CD4-positive, CD25-positive, alpha-beta regulatory T cell (primary cell): ENCODE measurements at regions not wholly inside any gene's neighbourhood (a gene's known extent, or its start where the extent isn't known, plus 50 kb on each side); places are given as distances from the start of the nearest gene placed in this dataset.

Experiments
- ATAC-seq, 2 donors: fragments of 150-1000 bp; cut with Tn5 transposase; one replicate each; pipeline ENCODE4 v1.10.0; 2021; ENCODE audit warnings: low read depth in 2 of 2, moderate number of reproducible peaks in 2 of 2, moderate library complexity in 1 of 2
- DNase-seq, 3 donors: peaks; one replicate each; pipeline versions ENCODE4 v3.0.0 to v3.0.0-alpha.2; 2012 to 2022; ENCODE audit warnings: mixed read lengths in 1 of 3
- H3K27ac ChIP-seq: one replicate; pipeline ENCODE4 v1.7.0; 2013; ENCODE audit warnings: mild to moderate bottlenecking, low read length; ENCODE audit not compliant: insufficient read depth, poor library complexity, severe bottlenecking
- H3K27me3 ChIP-seq: one replicate; pipeline ENCODE4 v1.7.0; 2013; ENCODE audit warnings: low read length; ENCODE audit not compliant: control insufficient read depth, insufficient read depth
- H3K36me3 ChIP-seq: one replicate; pipeline ENCODE4 v1.7.0; 2013; ENCODE audit warnings: mild to moderate bottlenecking, low read length, moderate library complexity; ENCODE audit not compliant: control insufficient read depth, insufficient read depth
- H3K4me1 ChIP-seq: 2 replicates; pipeline ENCODE4 v1.7.0; 2013; ENCODE audit warnings: mild to moderate bottlenecking, low read length; ENCODE audit not compliant: insufficient read depth, control insufficient read depth, poor library complexity, severe bottlenecking
- H3K4me3 ChIP-seq: one replicate; pipeline ENCODE4 v1.7.0; 2013; ENCODE audit warnings: low read depth, mild to moderate bottlenecking, low read length, moderate library complexity
- H3K9me3 ChIP-seq, 2 experiments: 1 replicate in 1 of 2; 2 replicates in 1 of 2; pipeline ENCODE4 v1.7.0; 2013; ENCODE audit warnings: low read length in 2 of 2, mild to moderate bottlenecking in 1 of 2, moderate library complexity in 1 of 2; ENCODE audit not compliant: control insufficient read depth in 2 of 2
- H3K27ac Mint-ChIP-seq, 3 donors: one replicate each; pipeline ENCODE4 v1.8.0; 2020 to 2022; ENCODE audit warnings: mild to moderate bottlenecking in 3 of 3, mixed read lengths in 3 of 3, moderate library complexity in 2 of 3
- H3K27me3 Mint-ChIP-seq: one replicate; pipeline ENCODE4 v1.8.0; 2022; ENCODE audit warnings: mild to moderate bottlenecking, mixed read lengths
- H3K36me3 Mint-ChIP-seq: one replicate; pipeline ENCODE4 v1.8.0; 2020; ENCODE audit warnings: mixed read lengths
- H3K4me1 Mint-ChIP-seq, 4 donors: one replicate each; pipeline ENCODE4 v1.8.0; 2020 to 2022; ENCODE audit warnings: mixed read lengths in 4 of 4, mild to moderate bottlenecking in 1 of 4
- H3K4me3 Mint-ChIP-seq, 4 donors: one replicate each; pipeline ENCODE4 v1.8.0; 2020 to 2022; ENCODE audit warnings: mild to moderate bottlenecking in 4 of 4, mixed read lengths in 4 of 4, moderate library complexity in 3 of 4
- H3K9me3 Mint-ChIP-seq, 7 donors: one replicate each; pipeline ENCODE4 v1.8.0; 2020 to 2022; ENCODE audit warnings: mixed read lengths in 7 of 7, mild to moderate bottlenecking in 3 of 7, moderate library complexity in 2 of 7

GRCh38 chr4:4627111-4627510 lies 85.3 kb upstream of the STX18 start:
- peaks cover 12% of the 10 kb centered on the region for H3K36me3 Mint-ChIP-seq
- ATAC-seq = no peak

GRCh38 chr4:4625488-4625887 lies 83.6 kb upstream of the STX18 start:
- Mint-ChIP-seq H3K4me1 (peaks cover 0 to 11% (median 5%) of the 10 kb centered on the region in 4 donors), H3K36me3 (peaks cover 13% of the 10 kb centered on the region), H3K9me3 (no peaks in the 10 kb centered on the region), H3K4me3 (no peak overlapping the region), H3K27ac (no peak overlapping the region), H3K27me3 (no peaks in the 10 kb centered on the region)
- no peaks in the 10 kb centered on the region for H3K4me1 ChIP-seq
- no peaks in the 10 kb centered on the region for H3K36me3 ChIP-seq
- no peak for DNase-seq
- no peaks in the 10 kb centered on the region for H3K27me3 ChIP-seq
- H3K4me3 ChIP-seq = no peak overlapping the region
- ATAC-seq = no peak
- H3K9me3 ChIP-seq = no peaks in the 10 kb centered on the region
- no peak overlapping the region for H3K27ac ChIP-seq

More at GRCh38 chr4:4627111-4627510, 85.3 kb upstream of the STX18 start:
- Histone ChIP-seq H3K9me3 (no peaks in the 10 kb centered on the region), H3K4me3 (no peak overlapping the region), H3K4me1 (peaks cover 5% of the 10 kb centered on the region), H3K27ac (no peak overlapping the region), H3K36me3 (no peaks in the 10 kb centered on the region), H3K27me3 (no peaks in the 10 kb centered on the region)
- no peak overlapping the region for H3K27ac Mint-ChIP-seq
- H3K4me3 Mint-ChIP-seq = no peak overlapping the region
- peaks cover 7 to 18% (median 13%) of the 10 kb centered on the region in 4 donors for H3K4me1 Mint-ChIP-seq
- no peak for DNase-seq
- no peaks in the 10 kb centered on the region for H3K27me3 Mint-ChIP-seq
- no peaks in the 10 kb centered on the region for H3K9me3 Mint-ChIP-seq

GRCh38 chr4:4624276-4624897 lies 82.5 kb upstream of the STX18 start:
- Histone ChIP-seq H3K27me3 (no peaks in the 10 kb centered on the region), H3K4me1 (no peaks in the 10 kb centered on the region), H3K36me3 (no peaks in the 10 kb centered on the region), H3K4me3 (no peak overlapping the region), H3K27ac (no peak overlapping the region), H3K9me3 (no peaks in the 10 kb centered on the region)
- no peaks in the 10 kb centered on the region for H3K9me3 Mint-ChIP-seq
- H3K27me3 Mint-ChIP-seq = no peaks in the 10 kb centered on the region
- H3K4me3 Mint-ChIP-seq = no peak overlapping the region
- ATAC-seq = no peak
- peaks cover 0 to 11% (median 3%) of the 10 kb centered on the region in 4 donors for H3K4me1 Mint-ChIP-seq
- H3K27ac Mint-ChIP-seq = no peak overlapping the region
- DNase-seq = no peak
- H3K36me3 Mint-ChIP-seq = peaks cover 9% of the 10 kb centered on the region

GRCh38 chr4:4619821-4620220 lies 78.0 kb upstream of the STX18 start:
- DNase-seq (no peak), ATAC-seq (no peak)
- no peak overlapping the region for H3K4me3 Mint-ChIP-seq
- Histone ChIP-seq H3K27ac (no peak overlapping the region), H3K4me3 (no peak overlapping the region), H3K36me3 (no peaks in the 10 kb centered on the region), H3K9me3 (no peaks in the 10 kb centered on the region), H3K27me3 (no peaks in the 10 kb centered on the region), H3K4me1 (no peaks in the 10 kb centered on the region)
- no peaks in the 10 kb centered on the region for H3K27me3 Mint-ChIP-seq
- H3K4me1 Mint-ChIP-seq = no peaks in the 10 kb centered on the region
- peaks cover 15% of the 10 kb centered on the region for H3K36me3 Mint-ChIP-seq
- peaks cover 0 to 3% (median 0%) of the 10 kb centered on the region in 7 donors for H3K9me3 Mint-ChIP-seq
- no peak overlapping the region for H3K27ac Mint-ChIP-seq

GRCh38 chr4:4618847-4619246 lies 77.0 kb upstream of the STX18 start:
- no peak overlapping the region for H3K4me3 ChIP-seq
- H3K9me3 Mint-ChIP-seq = peaks cover 0 to 3% (median 0%) of the 10 kb centered on the region in 7 donors
- DNase-seq (no peak), ATAC-seq (no peak)
- H3K27ac ChIP-seq = no peak overlapping the region
- no peaks in the 10 kb centered on the region for H3K9me3 ChIP-seq
- no peak overlapping the region for H3K4me3 Mint-ChIP-seq
- H3K36me3 ChIP-seq = no peaks in the 10 kb centered on the region
- peaks cover 22% of the 10 kb centered on the region for H3K36me3 Mint-ChIP-seq
- no peaks in the 10 kb centered on the region for H3K27me3 ChIP-seq
- H3K4me1 ChIP-seq = no peaks in the 10 kb centered on the region
- H3K4me1 Mint-ChIP-seq = no peaks in the 10 kb centered on the region
- H3K27me3 Mint-ChIP-seq = no peaks in the 10 kb centered on the region
- no peak overlapping the region for H3K27ac Mint-ChIP-seq

- no peak overlapping the region for H3K27ac ChIP-seq
- H3K4me3 ChIP-seq = no peak overlapping the region
- H3K27me3 ChIP-seq = no peaks in the 10 kb centered on the region
- Mint-ChIP-seq H3K9me3 (peaks cover 0 to 3% (median 0%) of the 10 kb centered on the region in 7 donors), H3K27ac (no peak overlapping the region), H3K27me3 (no peaks in the 10 kb centered on the region), H3K4me1 (peaks cover 0 to 2% (median 0%) of the 10 kb centered on the region in 4 donors), H3K36me3 (peaks cover 29% of the 10 kb centered on the region), H3K4me3 (no peak overlapping the region)
- no peaks in the 10 kb centered on the region for H3K36me3 ChIP-seq
- H3K9me3 ChIP-seq = no peaks in the 10 kb centered on the region
- no peaks in the 10 kb centered on the region for H3K4me1 ChIP-seq
- DNase-seq (no peak), ATAC-seq (no peak)
These were observed 73.3 kb upstream of the STX18 start for GRCh38 chr4:4614925-4615678.

- peak overlapping the region in 1 of 3 donors; percentile 26 for H3K27ac Mint-ChIP-seq
- peaks cover 0 to 2% (median 0%) of the 10 kb centered on the region in 7 donors for H3K9me3 Mint-ChIP-seq
- Histone ChIP-seq H3K4me1 (no peaks in the 10 kb centered on the region), H3K27ac (no peak overlapping the region), H3K36me3 (no peaks in the 10 kb centered on the region), H3K9me3 (no peaks in the 10 kb centered on the region), H3K27me3 (no peaks in the 10 kb centered on the region), H3K4me3 (no peak overlapping the region)
- no peak overlapping the region for H3K4me3 Mint-ChIP-seq
- peaks cover 0 to 2% (median 0%) of the 10 kb centered on the region in 4 donors for H3K4me1 Mint-ChIP-seq
- peaks cover 25% of the 10 kb centered on the region for H3K36me3 Mint-ChIP-seq
- ATAC-seq (no peak), DNase-seq (no peak)
- H3K27me3 Mint-ChIP-seq = no peaks in the 10 kb centered on the region
These were observed 71.9 kb upstream of the STX18 start for GRCh38 chr4:4613641-4614286.
